GM18511 (cell line): ENCODE measurements at regions not wholly inside any gene's neighbourhood (a gene's known extent, or its start where the extent isn't known, plus 50 kb on each side); places are given as distances from the start of the nearest gene placed in this dataset.
"Not testable (repeated sequence)": the region's sequence is repeated elsewhere in the genome, so short reads cannot be mapped to it uniquely, and the experiment has no call there.

Source experiments
- ATAC-seq: cut with Tn5 transposase; IDR thresholded peaks from one replicate; pipeline ENCODE4 v1.9.1; 2021; ENCODE audit warnings: mild to moderate bottlenecking, moderate library complexity; ENCODE audit not compliant: unreplicated experiment

DNA sequence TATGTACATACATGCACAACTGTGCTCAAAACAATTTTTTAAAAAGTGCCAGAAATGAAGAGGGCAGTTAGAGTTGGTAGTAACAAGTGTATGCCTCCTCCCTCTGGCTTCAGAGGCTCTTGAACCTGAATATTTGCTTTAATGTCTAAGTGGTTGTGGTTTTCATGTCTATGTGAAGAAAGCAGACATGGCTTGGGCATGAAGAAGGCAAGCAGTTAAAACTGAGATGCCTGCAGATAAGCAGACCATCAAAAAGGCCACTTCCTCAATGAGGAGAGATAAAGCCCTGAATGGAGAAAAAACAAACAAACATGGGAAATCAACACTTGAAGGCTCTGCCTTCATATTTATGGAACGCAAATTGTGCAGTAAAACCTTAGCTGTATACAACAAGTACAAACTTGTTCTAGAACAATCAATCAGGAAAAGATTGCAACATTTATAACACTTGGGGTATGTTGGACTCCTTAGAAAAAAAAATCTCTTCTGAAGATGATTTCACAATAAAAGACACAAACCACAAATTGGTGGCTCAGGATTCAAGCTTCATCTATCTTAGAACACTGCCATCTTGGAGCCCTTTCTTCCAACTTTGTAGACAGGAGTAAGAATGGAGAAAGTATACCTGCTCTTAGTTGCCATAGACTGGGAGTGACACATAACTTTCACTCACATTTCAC is 52.7 kb upstream of the PLA2G4A start:
- no peak for ATAC-seq

- ATAC-seq: no peak
Measured at GRCh38 chr1:186775036-186775435, 53.7 kb upstream of the PLA2G4A start.

GRCh38 chr1:186772228-186772627 is 56.5 kb upstream of the PLA2G4A start:
- no peak for ATAC-seq

DNA sequence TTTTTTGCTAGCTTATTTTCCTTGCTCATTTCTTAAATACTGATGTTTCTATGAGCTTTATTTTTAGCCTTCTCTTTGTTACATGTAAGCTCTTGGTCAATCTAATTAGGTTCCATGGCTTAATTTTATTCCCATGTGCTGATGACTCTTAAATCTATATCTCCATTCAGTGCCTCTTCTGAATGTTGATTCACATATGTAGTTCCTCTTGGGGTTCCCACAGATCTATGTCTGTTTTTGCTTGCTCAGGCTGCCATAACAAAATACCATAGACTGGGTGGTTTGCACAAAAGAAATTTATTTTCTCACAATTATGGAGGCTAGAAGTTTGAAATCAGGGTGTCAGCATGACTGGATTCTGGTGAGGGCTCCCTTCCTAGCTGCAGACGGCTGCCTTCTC is 58.3 kb upstream of the PLA2G4A start:
- no peak for ATAC-seq

DNA sequence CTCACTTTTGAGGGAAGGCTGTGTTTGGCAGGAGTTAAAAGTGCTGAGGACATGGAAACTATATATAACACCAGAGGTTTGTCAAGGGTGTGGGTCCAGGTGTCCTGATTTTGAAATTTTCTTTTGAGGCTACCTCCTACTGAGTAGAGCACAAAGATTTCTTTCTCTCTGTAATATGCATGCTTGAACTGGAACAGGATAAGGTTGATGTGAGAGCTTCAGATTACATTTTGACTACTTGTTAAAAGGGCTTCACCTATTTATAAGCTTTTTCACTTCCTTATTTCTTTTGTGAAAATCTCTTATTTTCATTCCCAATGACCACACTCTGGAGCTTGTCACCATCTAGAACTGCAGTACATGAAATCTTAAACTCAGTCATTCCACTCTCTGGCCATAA is 59.8 kb upstream of the PLA2G4A start:
- ATAC-seq: peak; percentile 79

DNA sequence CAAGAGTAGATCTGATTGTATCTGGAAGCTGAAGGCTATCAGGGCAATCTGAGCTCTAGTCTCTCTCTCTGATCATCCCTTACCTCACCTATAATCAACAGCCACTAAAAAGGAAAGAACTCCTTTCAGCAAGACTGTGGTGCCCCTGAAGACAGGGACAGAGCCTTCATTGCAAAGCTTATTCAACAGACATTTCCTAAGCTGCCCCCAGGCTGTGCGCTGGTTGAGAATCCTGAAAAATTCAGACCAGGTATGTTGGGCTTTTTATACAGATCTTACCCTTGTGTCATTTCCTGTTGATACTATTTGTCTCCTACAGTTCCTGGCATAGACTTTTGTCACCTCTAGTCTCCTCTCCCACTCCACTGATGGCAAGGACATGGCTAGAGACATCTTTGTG is 63.3 kb upstream of the PLA2G4A start:
- ATAC-seq: no peak

DNA sequence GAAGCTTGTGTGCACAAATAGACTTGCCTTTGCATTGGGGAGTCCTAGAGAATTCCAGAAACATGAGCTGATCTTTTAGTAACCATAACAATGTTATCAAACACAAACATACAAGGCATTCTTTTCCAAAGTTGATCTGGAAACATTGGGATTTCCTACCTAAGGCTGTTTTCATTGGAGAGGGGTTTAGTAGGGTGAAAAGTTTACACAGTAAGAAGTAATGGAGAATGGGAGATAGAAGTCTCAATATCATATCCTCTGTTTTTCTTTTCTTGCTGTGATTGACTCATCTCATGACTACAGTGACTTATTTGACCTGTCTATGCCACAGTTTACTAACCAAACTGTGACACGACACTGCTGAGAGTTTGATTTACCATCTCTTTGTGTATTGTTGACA is 65.6 kb upstream of the PLA2G4A start:
- peak; percentile 72 for ATAC-seq

DNA sequence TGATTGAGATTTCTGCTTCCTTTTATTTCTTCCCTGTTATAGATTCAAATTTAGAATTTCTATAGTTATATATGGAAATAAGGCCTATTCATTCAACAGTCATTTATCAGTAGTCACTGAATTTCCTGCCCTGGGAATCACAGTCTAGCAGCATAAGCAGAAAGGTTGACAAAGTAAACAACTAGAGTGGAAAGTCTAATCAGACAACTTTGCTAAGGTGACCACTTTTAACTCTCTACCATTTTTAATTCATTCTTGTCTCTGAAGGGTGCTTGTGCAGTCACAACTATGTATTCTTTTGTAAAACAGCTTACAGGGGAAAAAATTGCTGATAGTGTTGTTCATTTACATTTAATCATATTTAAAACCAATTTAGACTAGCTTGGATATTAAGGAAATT is 66.1 kb upstream of the PLA2G4A start:
- no peak for ATAC-seq

DNA sequence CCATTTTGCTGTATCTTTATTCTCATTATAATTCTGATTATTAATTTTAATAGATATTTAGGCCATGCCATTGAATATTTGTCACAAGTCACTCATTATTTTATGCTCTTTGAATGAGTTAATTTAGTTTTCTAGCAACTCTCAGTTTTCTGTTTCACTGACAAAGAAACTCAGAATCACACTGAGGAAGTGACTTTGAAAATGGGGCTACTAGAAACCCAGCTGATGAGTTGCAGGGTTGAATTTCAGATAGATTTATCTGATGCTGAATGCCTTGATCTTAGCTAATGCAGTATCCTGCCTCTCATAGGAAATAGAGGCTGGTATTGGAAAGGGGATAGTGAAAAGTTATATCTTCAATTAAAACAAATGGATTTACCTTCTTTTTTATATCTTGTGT is 67.4 kb upstream of the PLA2G4A start:
- ATAC-seq: peak; percentile 50

- ATAC-seq: no peak
Measured at GRCh38 chr1:186760446-186760845, 68.3 kb upstream of the PLA2G4A start.

DNA sequence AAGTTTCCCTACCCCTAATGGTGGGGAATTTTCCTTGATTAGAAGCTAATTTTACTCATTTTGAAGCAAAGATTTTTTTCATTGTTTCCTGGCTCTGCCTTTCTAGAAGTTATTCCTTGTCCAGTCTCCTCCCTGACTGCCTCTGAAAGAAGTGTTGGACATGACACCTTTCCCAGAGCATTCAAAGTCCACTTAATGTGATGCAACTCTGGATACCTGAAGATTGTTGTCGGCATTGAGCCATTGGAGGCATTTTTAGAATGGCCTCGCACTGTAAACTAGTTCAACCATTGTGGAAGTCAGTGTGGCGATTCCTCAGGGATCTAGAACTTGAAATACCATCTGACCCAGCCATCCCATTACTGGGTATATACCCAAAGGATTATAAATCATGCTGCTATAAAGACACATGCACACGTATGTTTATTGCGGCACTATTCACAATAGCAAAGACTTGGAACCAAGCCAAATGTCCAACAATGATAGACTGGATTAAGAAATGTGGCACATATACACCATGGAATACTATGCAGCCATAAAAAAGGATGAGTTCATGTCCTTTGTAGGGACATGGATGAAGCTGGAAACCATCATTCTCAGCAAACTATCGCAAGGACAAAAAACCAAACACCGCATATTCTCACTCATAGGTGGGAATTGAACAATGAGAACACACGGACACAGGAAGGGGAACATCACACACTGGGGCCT is 69.7 kb upstream of the PLA2G4A start:
- ATAC-seq: not testable (repeated sequence)

- ATAC-seq: no peak
Measured at GRCh38 chr1:186757851-186758250, 70.9 kb upstream of the PLA2G4A start.

DNA sequence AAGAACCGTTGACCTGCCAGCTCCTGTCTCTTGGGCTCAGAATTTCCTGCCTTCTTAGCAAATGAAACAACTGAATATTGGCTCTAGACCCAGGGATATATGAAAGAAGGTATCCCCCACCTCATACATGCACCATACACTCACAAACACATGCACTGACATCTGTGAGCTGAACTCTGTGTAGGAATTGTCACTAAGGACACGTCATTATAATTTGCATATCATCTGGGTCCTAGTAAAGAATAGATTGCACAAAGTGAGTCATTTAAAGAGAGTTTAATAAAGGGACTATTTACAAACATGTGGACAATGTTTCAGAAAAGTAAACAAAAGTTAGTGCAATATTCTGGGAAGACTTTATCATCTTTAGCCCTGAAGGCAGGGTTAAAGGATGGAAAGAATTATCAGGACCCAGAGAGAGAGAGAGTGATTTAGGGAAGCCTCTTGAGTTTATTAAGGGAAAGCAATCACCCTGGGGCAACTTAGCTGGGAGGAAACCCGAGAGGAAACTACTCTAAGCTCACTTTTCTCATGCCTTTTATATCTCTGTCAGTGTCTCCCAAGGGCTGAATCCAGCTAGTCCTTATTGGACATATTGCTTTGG is 74.1 kb upstream of the PLA2G4A start:
- ATAC-seq: no peak

DNA sequence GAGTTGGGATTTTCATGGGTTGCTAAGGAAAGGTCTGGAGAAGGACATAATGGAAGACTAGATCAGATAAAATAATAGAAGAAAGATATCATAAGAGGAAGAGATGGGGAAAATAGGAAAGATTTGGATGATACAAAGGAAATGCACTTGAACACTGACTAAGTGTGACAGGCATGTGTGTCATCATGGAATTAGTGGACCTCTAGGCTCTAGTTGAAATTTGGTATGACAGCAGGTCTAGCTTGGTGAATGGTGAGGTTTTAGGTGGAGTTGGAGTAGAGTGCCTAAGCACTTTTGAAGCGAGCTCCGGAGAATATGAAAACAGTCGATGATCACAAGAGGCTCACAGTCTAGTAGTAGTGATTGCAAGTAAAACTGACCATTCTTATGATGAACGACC is 73.0 kb upstream of the PTGS2 start:
- no peak for ATAC-seq

DNA sequence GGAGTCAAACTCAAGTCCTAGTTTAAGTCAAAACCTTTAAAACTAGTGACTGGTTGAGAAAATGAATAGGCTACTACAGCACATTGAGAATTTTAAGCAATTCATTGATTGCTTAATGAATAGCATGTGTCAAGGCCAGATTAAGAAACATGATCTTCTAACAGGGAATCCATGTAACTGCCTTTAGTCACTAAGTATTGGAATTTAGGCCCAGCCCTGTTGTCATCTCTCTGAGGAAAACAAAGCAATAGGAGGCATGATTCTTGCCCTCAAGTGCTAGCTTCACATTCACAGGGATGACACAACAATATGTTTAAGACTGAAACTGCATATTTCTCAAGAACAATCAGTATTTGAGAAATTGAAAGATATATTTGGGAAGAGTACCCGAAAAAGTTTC is 70.0 kb upstream of the PTGS2 start:
- ATAC-seq: no peak

- ATAC-seq: no peak
Measured at GRCh38 chr1:186749820-186750219, 69.6 kb upstream of the PTGS2 start.

DNA sequence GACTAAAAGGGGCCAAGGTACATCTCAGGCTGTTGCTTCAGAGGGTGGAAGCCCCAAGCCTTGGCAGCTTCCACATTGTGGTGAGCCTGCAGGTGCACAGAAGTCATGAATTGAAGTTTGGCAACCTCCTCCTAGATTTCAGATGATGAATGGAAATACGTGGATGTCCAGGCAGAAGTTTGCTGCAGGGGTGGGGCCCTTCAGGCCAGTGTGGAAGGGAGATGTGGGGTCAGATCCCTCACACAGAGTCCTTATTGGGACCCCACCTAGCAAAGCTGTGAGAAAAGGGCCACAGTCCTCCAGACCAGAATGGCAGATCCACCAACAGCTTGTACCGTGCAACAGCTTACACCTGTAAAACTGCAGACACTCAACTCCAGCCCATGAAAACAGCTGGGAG is 67.4 kb upstream of the PTGS2 start:
- ATAC-seq: no peak

DNA sequence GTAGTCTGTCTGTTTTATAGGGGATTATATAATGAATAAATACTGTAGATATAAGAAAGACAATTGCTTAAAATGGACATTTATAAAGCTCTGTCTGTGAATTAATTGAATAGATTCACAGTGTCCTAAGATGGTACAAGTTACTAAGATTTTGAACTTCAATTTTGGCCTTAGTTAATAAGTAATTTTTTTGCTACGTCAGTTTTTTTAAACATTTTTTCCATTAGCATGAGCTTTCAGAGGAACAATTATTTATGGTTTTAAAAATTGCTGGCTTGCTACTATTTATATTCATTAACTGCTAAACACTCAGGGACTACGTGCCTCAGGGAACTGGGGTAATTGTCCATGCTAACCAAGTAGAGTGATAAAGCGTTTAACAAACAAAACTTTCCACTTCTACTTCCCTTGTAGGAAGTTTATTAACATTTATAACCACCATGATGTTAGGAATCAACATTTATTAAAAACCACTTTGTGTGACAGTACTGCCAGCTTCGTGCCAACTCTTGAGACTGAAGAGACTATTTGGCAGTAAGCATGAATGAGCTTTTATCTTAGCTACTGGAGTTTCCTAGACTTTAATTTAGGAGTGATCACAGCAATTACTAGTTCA is 65.4 kb upstream of the PTGS2 start:
- ATAC-seq: no peak

DNA sequence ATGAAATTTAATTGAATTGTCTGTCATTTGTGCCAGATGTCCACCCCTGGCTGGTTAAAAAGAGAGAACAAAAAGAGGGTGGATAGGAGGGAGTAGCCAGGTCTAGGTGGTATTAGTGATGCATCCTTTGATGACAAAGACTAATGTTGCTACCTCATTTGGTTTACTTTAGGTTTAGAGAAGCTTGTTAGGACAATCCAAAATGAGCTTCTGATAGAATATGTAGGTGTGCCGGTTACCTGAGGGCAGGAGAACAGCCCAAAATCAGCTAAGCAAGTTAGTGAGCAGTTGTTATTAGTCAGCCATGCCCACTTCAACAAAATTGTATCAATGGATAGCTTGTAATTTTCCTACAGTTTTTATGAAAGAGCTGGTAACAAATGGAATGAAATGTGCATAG is 61.4 kb upstream of the PTGS2 start:
- no peak for ATAC-seq

DNA sequence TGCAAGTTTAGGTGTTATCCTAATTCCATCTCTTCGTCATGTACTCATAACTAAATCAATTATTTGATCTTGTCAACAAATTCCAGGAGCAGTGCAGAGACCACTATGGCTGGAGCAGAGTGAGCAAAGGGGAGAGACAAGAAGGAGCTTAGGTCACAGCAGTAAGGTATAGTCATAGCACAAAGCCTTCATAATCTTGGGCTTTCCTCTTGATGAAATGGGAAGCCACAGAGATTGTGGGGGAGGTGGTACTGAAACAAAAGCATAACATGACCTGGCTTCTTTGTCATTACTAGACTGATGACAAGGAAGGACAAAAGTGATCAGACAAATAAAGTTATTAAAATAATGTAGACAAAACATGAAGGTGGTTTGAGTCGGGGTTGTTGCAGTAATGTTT is 60.1 kb upstream of the PTGS2 start:
- ATAC-seq: peak; percentile 59

GRCh38 chr1:186739515-186739914 is 59.3 kb upstream of the PTGS2 start:
- no peak for ATAC-seq

DNA sequence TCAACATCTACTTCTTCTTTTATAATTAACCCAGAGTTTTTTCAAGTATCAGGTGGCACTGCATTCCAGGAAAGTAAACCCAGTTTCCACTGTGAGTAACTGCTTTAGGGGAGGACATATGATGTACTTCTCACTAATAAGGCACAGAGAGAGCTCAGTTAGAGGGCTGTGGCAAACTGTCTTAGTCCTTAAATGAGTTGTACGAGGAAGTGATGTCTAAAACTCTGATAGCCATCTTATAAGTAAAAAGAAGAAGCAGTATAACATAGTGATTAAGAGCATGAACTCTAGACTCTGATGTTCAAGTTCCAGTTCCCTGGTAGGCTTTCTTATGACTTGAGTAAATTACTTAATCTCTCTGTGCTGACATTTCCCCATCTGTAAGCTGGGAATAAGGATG is 58.7 kb upstream of the PTGS2 start:
- ATAC-seq: peak; percentile 83
